GM21717 (cell line): ENCODE measurements at regions not wholly inside any gene's neighbourhood (a gene's known extent, or its start where the extent isn't known, plus 50 kb on each side); places are given as distances from the start of the nearest gene placed in this dataset.
"Not testable (repeated sequence)": the region's sequence is repeated elsewhere in the genome, so short reads cannot be mapped to it uniquely, and the experiment has no call there.

Experiments
- ATAC-seq: cut with Tn5 transposase; IDR thresholded peaks from one replicate; pipeline ENCODE4 v1.9.1; 2021; ENCODE audit warnings: mild to moderate bottlenecking, moderate library complexity; ENCODE audit not compliant: unreplicated experiment

- ATAC-seq, result no peak
Observed at GRCh38 chr12:46884362-46884761, 58.6 kb upstream of the SLC38A4 start.

GRCh38 chr12:46886541-46887041 is 60.8 kb upstream of the SLC38A4 start:
- ATAC-seq, result no peak

- ATAC-seq, result no peak
Observed at GRCh38 chr12:46887870-46888269, 62.1 kb upstream of the SLC38A4 start.

- no peak for ATAC-seq
Observed at GRCh38 chr12:46888568-46888967, 62.8 kb upstream of the SLC38A4 start.

GRCh38 chr12:46891306-46891705 is 65.5 kb upstream of the SLC38A4 start:
- ATAC-seq, result no peak

- ATAC-seq, result no peak
Observed at GRCh38 chr12:46892034-46892705, 66.4 kb upstream of the SLC38A4 start.

GRCh38 chr12:46892887-46893286 is 67.1 kb upstream of the SLC38A4 start:
- ATAC-seq, result no peak

GRCh38 chr12:46893434-46893833 is 67.6 kb upstream of the SLC38A4 start:
- ATAC-seq, result no peak

GRCh38 chr12:46895726-46896125 is 69.9 kb upstream of the SLC38A4 start:
- no peak for ATAC-seq

- ATAC-seq, result no peak
Observed at GRCh38 chr12:46896680-46897079, 70.9 kb upstream of the SLC38A4 start.

- ATAC-seq, result no peak
Observed at GRCh38 chr12:46898152-46898931, 72.5 kb upstream of the SLC38A4 start.

GRCh38 chr12:46898989-46899388 is 73.2 kb upstream of the SLC38A4 start:
- ATAC-seq, result no peak

- ATAC-seq, result no peak
Observed at GRCh38 chr12:46900734-46901463, 75.1 kb upstream of the SLC38A4 start.

GRCh38 chr12:46901464-46902205 is 75.8 kb upstream of the SLC38A4 start:
- ATAC-seq, result no peak

- no peak for ATAC-seq
Observed at GRCh38 chr12:46903058-46903457, 77.3 kb upstream of the SLC38A4 start.

GRCh38 chr12:46904406-46905238 is 78.8 kb upstream of the SLC38A4 start:
- ATAC-seq, result no peak

- ATAC-seq, result not testable (repeated sequence)
Observed at GRCh38 chr12:46905239-46905627, 79.4 kb upstream of the SLC38A4 start.

GRCh38 chr12:46907791-46908190 is 82.0 kb upstream of the SLC38A4 start:
- ATAC-seq, result no peak

- no peak for ATAC-seq
Observed at GRCh38 chr12:46908236-46908935, 82.6 kb upstream of the SLC38A4 start.
